Activated CD8-positive, alpha-beta memory T cell treated with anti-CD3 and anti-CD28 coated beads, Interleukin-2, amount 10 ng/mL, durations not matched to agents 7 days and 5 days (primary cell): ENCODE measurements at regions not wholly inside any gene's neighbourhood (a gene's known extent, or its start where the extent isn't known, plus 50 kb on each side); places are given as distances from the start of the nearest gene placed in this dataset.
"Not testable (repeated sequence)": the region's sequence is repeated elsewhere in the genome, so short reads cannot be mapped to it uniquely, and the experiment has no call there.

ENCODE experiments used
- ATAC-seq: fragments of 150-1000 bp; cut with Tn5 transposase; one replicate; pipeline ENCODE4 v1.10.0; 2021; ENCODE audit warnings: moderate library complexity
- CTCF ChIA-PET: fragments of 350-600 bp; sonication (Branson Sonifier 250); formaldehyde crosslinking; loops from one replicate; lab custom pipeline; 2021; ENCODE audit warnings: antibody characterized with exemption; lab: Charles Lee
- DNase-seq: peaks from one replicate; pipeline ENCODE4 v3.0.0-alpha.2; 2020
- H3K27ac Mint-ChIP-seq: one replicate; pipeline ENCODE4 v1.8.0; 2021; ENCODE audit warnings: mild to moderate bottlenecking, mixed read lengths
- H3K27me3 Mint-ChIP-seq: one replicate; pipeline ENCODE4 v1.8.0; 2021; ENCODE audit warnings: mixed read lengths
- H3K36me3 Mint-ChIP-seq: one replicate; pipeline ENCODE4 v1.8.0; 2021; ENCODE audit warnings: mild to moderate bottlenecking, mixed read lengths
- H3K4me1 Mint-ChIP-seq: one replicate; pipeline ENCODE4 v1.8.0; 2021; ENCODE audit warnings: mixed read lengths
- H3K4me3 Mint-ChIP-seq: one replicate; pipeline ENCODE4 v1.8.0; 2021; ENCODE audit warnings: mild to moderate bottlenecking, moderate library complexity, mixed read lengths
- H3K9me3 Mint-ChIP-seq: one replicate; pipeline ENCODE4 v1.8.0; 2022; ENCODE audit warnings: low read depth, mixed read lengths

DNA sequence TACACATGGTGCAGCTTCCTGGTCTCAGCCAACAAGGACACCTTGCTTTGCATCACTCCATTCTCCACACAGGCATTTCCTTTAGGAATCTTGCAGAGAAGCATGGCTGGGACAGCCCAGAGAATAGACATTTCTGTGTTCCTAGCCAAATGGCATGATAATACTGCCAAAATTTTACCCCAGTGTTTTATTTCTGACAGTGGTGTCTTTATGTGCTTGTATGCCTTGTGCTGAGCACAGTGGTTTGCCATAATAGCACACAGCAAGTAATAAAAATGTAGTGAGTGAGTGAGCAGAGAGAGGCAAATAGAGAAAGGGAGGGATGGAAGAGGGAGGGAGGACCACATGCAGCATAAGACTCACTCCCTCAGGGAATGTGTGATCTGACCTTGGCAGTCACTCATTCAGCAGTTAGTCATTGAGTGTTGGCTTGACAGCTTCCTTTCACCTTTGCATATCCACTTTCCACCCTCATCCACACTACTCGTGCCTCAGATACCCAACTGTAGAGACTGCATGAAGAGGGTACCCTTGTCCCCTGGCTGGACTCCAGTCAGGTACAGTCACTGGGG is 212.8 kb upstream of the CCDC196 start:
- no peaks in the 10 kb centered on the region for H3K36me3 Mint-ChIP-seq
- DNase-seq: no peak
- no peak for ATAC-seq
- no peaks in the 10 kb centered on the region for H3K27me3 Mint-ChIP-seq
- no peaks in the 10 kb centered on the region for H3K4me1 Mint-ChIP-seq
- no peaks in the 10 kb centered on the region for H3K9me3 Mint-ChIP-seq
- CTCF ChIA-PET: no interaction called here
- no peak overlapping the region for H3K4me3 Mint-ChIP-seq
- H3K27ac Mint-ChIP-seq: no peak overlapping the region

DNA sequence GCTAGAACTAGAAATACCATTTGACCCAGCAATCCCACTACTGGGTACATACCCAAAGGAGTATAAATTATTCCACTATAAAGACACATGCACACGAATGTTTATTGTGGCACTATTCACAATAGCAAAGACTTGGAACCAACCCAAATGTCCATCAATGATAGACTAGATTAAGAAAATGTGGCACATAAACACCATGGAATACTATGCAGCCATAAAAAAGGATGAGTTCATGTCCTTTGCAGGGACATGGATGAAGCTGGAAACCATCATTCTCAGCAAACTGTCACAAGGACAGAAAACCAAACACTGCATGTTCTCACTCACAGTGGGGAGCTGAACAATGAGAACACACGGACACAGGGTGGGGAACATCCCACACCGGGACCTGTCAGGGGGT is 207.8 kb upstream of the CCDC196 start:
- H3K36me3 Mint-ChIP-seq, H3K4me3 Mint-ChIP-seq, H3K9me3 Mint-ChIP-seq, H3K27ac Mint-ChIP-seq, DNase-seq, H3K27me3 Mint-ChIP-seq, H3K4me1 Mint-ChIP-seq, ATAC-seq, CTCF ChIA-PET: not testable (repeated sequence)

DNA sequence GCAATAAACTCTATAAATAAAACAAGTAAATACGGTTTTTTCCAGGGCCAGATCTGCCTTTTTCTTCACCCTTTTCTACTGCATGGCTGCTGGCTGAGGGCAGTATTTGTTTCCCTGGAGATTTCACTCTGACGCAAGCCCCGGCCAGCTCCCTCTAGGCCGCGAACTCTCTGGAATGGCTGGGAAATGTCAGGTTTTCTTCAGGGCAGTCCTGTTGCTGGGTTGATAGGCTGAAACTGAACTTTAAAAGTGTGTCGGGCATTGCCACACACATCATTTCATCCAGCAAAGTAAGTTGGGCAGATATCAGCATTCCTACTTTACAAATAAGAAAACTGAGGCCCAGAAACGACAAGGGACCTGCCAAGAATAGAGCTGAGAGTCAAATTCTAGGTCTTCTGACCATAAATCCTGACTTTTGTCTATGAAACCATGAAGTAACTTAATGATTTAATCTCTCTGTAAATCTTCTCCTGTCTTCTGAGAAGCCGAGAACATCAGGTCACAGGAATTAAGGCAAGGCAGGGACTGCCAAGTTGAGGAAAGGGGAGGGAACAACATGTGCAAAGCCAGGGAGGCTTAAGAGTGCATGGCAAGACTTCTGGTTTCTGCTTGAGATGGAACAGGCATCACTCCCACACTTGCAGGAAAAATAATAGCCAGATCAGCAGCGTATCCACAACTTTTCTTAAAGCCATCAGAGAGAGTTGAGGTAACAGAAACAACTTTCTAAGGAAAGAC is 205.0 kb upstream of the CCDC196 start:
- Mint-ChIP-seq H3K4me3 (no peak overlapping the region), H3K4me1 (no peaks in the 10 kb centered on the region), H3K9me3 (no peaks in the 10 kb centered on the region), H3K27ac (no peak overlapping the region), H3K27me3 (peaks cover 2% of the 10 kb centered on the region), H3K36me3 (no peaks in the 10 kb centered on the region)
- ATAC-seq (no peak), DNase-seq (no peak)
- CTCF ChIA-PET: no interaction called here

DNA sequence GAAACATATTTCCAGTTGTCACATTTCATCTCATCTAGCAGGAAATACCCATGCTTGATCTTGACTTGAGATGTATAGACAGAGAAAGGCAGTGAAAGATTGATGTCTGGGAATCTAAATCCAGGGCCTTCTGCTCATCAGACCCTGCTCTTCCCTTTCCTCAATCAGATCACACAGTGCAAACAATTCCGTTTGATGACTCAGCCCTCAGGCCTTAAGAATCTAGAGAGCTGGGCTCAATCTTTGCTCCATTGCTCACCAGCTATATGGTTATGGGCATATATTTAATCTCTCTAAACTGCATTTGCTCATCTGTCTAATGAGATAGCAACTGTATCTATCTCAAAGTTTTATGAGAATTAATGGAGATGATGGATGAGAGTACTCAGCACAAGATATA is 201.8 kb upstream of the CCDC196 start:
- no peaks in the 10 kb centered on the region for H3K9me3 Mint-ChIP-seq
- ATAC-seq (no peak), DNase-seq (no peak)
- no peak overlapping the region for H3K4me3 Mint-ChIP-seq
- H3K27ac Mint-ChIP-seq: no peak overlapping the region
- CTCF ChIA-PET: no interaction called here
- H3K4me1 Mint-ChIP-seq: no peaks in the 10 kb centered on the region
- no peaks in the 10 kb centered on the region for H3K36me3 Mint-ChIP-seq
- H3K27me3 Mint-ChIP-seq: peaks cover 2% of the 10 kb centered on the region

DNA sequence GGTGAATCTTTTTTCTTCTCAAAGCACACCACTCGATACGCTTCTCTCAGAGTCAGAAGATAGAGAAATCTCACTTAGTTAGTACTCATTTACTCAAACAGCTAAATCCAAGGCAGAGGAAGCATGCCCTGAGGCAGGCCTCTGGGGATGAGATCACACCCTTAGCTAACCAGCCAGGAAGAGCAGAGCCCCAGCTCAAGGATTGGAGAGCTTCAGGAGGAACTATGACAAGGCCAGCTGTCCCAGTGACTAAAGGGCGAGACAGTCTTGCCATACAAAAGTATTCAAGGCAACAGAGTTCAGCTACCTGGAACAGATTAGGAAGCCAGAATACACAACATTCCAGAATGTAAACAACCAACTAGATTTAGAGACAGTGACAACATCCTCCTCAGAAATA is 197.7 kb upstream of the CCDC196 start:
- Mint-ChIP-seq H3K27ac (no peak overlapping the region), H3K9me3 (no peaks in the 10 kb centered on the region), H3K36me3 (no peaks in the 10 kb centered on the region), H3K4me1 (no peaks in the 10 kb centered on the region), H3K27me3 (no peaks in the 10 kb centered on the region), H3K4me3 (no peak overlapping the region)
- CTCF ChIA-PET: no interaction called here
- ATAC-seq: no peak
- no peak for DNase-seq

DNA sequence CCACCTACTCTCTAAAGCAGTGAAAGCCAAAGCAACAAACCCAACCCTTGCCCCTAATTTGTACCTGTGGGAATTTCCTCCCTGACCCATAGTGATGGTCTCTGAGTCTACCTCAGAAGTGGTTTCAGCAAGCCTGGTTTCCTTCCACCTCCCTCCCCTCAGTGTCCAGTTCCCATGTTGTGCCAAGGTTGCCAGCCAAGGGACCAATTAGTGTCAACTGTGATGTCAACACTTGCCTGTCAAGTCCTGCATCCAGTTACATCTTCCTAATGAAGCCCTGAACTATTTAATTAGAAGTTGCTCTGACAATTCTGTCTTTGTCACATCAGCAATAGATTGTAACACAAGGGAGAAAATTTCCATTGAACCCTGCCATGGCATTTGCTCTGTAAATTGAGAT is 194.4 kb upstream of the CCDC196 start:
- Mint-ChIP-seq H3K27me3 (no peaks in the 10 kb centered on the region), H3K27ac (no peak overlapping the region), H3K4me3 (no peak overlapping the region), H3K4me1 (peaks cover 2% of the 10 kb centered on the region), H3K9me3 (peaks cover 4% of the 10 kb centered on the region), H3K36me3 (no peaks in the 10 kb centered on the region)
- ATAC-seq: no peak
- CTCF ChIA-PET: no interaction called here
- no peak for DNase-seq

DNA sequence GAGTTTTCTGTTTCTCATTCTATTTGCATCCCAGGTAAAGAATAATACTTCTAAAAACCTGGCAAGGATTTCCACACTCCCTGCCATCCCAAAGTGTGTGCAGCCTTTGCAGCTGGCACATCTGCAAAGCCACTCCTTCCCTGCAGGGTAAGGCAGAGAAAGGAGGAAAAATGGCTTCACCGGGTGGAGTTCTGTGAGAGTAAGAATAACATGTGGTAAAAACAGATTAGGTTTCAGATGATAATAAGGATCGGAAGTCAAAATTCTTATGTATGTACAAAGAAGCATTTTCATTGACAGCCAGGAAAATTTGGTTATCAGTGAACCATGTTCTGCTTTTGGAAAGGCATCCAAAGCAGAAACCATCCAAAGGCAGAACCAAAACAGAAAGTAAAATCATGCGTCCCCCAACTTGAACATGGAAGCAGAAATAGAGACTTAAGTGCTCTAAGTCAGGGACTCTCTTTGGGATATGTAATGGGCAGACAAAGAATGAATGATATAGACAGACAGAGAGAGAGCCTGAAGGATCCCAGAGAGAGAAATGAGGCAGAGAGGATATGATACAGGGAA is 192.6 kb upstream of the CCDC196 start:
- CTCF ChIA-PET: no interaction called here
- no peak for DNase-seq
- H3K36me3 Mint-ChIP-seq: no peaks in the 10 kb centered on the region
- H3K4me3 Mint-ChIP-seq: peak overlapping the region; percentile 9
- H3K27me3 Mint-ChIP-seq: peaks cover 5% of the 10 kb centered on the region
- no peak overlapping the region for H3K27ac Mint-ChIP-seq
- H3K9me3 Mint-ChIP-seq: peaks cover 4% of the 10 kb centered on the region
- ATAC-seq: no peak
- peaks cover 2% of the 10 kb centered on the region for H3K4me1 Mint-ChIP-seq

DNA sequence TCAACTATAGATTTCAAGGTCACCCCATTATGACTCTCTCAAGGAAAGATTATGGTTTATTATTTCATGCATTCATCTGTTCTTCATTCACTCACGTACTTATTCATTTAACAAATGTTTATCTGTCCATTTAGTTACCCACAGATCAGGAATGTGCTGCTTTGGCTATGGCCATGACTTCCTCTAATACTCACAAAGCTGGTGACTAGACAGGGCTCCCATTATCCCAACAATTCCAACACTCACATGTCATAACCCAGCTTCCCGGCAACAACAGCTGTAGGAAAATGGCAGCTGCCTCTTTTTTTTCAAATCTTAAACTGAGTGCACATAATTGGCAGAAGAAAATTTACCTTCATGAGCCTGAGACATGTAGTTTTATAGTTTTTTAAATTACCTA is 190.8 kb upstream of the CCDC196 start:
- Mint-ChIP-seq H3K4me1 (peaks cover 2% of the 10 kb centered on the region), H3K27ac (no peak overlapping the region), H3K4me3 (no peak overlapping the region), H3K36me3 (no peaks in the 10 kb centered on the region), H3K9me3 (peaks cover 4% of the 10 kb centered on the region), H3K27me3 (peaks cover 5% of the 10 kb centered on the region)
- CTCF ChIA-PET: no interaction called here
- ATAC-seq (no peak), DNase-seq (no peak)

DNA sequence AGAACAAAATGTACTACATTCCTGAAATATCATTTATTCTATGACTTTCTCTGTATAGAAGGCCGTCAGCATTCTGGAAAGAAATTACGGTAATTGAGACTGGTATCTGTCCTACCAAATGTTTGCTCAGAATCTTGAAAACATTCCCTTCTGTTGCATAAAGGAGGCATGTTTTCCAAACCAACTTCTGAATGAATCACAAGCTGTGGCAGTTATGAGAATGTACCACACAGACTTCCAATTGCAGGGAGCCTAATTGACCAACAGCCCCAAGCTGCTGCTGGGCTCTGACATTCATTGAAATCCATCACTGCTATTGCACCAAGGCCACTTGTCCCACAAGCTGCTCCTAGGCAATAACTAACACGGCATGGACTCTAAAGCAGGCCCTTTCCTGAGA is 185.3 kb upstream of the CCDC196 start:
- no peaks in the 10 kb centered on the region for H3K36me3 Mint-ChIP-seq
- H3K27ac Mint-ChIP-seq: no peak overlapping the region
- H3K4me1 Mint-ChIP-seq: no peaks in the 10 kb centered on the region
- H3K27me3 Mint-ChIP-seq: peaks cover 5% of the 10 kb centered on the region
- no peak for ATAC-seq
- H3K9me3 Mint-ChIP-seq: no peaks in the 10 kb centered on the region
- no peak overlapping the region for H3K4me3 Mint-ChIP-seq
- no peak for DNase-seq
- CTCF ChIA-PET: no interaction called here

DNA sequence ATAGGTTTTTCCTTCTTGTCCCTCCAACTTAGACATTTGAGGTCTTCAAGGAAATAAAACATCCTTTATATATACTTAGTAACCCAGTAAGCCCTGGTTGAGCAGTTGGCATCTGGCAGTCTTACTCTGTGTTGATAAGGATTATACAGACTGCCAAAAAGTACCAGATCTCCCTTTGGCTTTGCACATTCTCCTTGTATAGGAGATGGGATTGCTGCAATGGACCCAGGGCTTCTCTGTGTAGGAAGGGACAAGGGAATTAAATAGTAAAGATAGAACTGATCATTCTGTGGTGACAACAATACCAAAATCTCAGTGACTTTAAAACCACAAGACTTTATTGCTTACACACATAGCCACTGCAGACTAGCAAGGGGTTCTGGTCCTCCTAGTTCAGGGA is 180.1 kb upstream of the CCDC196 start:
- CTCF ChIA-PET: no interaction called here

DNA sequence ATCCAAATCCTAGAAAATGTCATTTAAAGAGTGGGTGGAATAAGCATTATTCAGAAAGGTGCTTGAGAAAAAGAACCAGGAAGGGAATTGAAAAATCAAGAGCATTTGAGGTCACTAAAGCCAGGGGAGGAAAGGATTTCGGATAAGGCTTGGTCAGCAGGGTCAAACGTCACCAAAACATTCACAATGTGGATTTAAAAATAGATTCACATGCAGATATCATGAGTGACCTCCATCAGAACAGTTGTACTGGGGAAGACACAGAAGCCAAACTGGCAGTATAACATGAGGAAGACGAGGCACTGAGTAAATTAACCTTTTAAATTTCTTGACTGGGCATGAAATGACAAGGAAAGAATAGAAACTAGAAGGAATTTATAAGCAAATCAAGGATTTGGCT is 175.1 kb upstream of the CCDC196 start:
- Mint-ChIP-seq H3K4me1 (no peaks in the 10 kb centered on the region), H3K4me3 (no peak overlapping the region), H3K27ac (no peak overlapping the region), H3K36me3 (no peaks in the 10 kb centered on the region), H3K9me3 (no peaks in the 10 kb centered on the region), H3K27me3 (no peaks in the 10 kb centered on the region)
- ATAC-seq: no peak
- CTCF ChIA-PET: no interaction called here
- no peak for DNase-seq

More for the DNA sequence above, 180.1 kb upstream of the CCDC196 start:
- Mint-ChIP-seq H3K27me3 (no peaks in the 10 kb centered on the region), H3K9me3 (no peaks in the 10 kb centered on the region), H3K36me3 (no peaks in the 10 kb centered on the region), H3K27ac (no peak overlapping the region), H3K4me3 (no peak overlapping the region), H3K4me1 (no peaks in the 10 kb centered on the region)
- no peak for ATAC-seq
- no peak for DNase-seq

DNA sequence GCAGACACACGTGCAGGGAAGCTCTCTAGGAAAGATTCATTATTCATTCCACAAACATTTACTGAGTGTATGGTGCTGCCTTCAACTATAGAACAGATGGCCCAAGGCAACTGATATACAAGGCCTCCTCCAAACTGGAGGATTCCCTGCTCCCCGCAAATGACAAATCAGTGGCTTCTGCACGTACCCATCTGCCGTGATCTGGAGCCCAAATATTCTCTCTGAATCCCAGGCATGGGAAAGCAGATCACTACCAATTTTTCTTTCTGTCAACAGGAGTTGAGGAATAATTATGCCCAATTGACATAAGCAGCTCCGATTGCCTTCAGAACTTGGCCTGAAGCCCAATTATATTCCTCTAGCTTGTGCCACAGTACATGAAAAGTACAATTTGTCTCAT is 174.2 kb upstream of the CCDC196 start:
- no peaks in the 10 kb centered on the region for H3K4me1 Mint-ChIP-seq
- CTCF ChIA-PET: no interaction called here
- no peak overlapping the region for H3K4me3 Mint-ChIP-seq
- no peaks in the 10 kb centered on the region for H3K36me3 Mint-ChIP-seq
- no peak overlapping the region for H3K27ac Mint-ChIP-seq
- DNase-seq (no peak), ATAC-seq (no peak)
- no peaks in the 10 kb centered on the region for H3K9me3 Mint-ChIP-seq
- no peaks in the 10 kb centered on the region for H3K27me3 Mint-ChIP-seq

DNA sequence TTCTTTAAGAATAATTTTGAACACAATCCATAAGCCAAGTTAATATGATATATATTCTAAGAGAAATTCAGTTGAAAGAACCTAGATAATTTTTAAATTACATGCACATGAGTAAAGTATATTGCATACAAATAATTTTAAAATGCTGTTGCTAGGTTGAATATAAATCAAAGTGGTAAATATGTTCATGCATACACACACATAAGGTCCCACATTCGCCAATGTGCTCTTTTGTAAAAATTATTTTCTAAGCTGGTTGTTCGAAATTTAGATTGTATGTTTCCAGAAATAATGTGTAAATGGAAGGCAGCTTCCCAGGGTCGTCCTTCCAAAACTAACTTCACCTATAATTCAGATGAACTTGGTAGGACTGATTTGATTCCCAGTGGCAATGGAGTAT is 173.7 kb upstream of the CCDC196 start:
- H3K4me3 Mint-ChIP-seq: no peak overlapping the region
- DNase-seq (no peak), ATAC-seq (no peak)
- no peaks in the 10 kb centered on the region for H3K36me3 Mint-ChIP-seq
- H3K27me3 Mint-ChIP-seq: no peaks in the 10 kb centered on the region
- no peak overlapping the region for H3K27ac Mint-ChIP-seq
- H3K9me3 Mint-ChIP-seq: peaks cover 4% of the 10 kb centered on the region
- CTCF ChIA-PET: no interaction called here
- no peaks in the 10 kb centered on the region for H3K4me1 Mint-ChIP-seq

DNA sequence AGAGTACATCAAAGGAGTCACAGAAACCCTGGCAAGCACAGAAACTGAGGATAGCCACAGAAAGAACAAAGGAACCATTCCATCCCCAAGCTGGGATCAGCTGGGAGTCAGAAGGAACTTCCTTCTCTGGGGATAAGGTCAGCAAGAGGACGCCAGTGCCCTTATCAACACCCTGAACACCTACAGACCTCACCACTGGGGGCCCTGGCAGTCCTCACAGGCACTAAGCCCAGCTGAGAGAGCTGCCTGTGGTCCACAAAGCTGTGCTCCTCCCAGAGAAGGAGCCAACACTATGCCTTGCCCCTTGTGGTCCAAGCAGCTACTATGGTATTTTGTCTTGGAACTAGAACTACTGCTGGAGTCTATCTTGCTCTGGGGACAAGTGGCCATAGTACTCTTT is 171.1 kb upstream of the CCDC196 start:
- no peaks in the 10 kb centered on the region for H3K4me1 Mint-ChIP-seq
- no peak for DNase-seq
- no peaks in the 10 kb centered on the region for H3K27me3 Mint-ChIP-seq
- H3K4me3 Mint-ChIP-seq: no peak overlapping the region
- peaks cover 12% of the 10 kb centered on the region for H3K9me3 Mint-ChIP-seq
- no peak overlapping the region for H3K27ac Mint-ChIP-seq
- CTCF ChIA-PET: interaction anchor here (0.6 kb wide), 1 partner anchor 463 kb away, joined by 7 read pairs; no protein-coding TSS in a partner anchor
- no peaks in the 10 kb centered on the region for H3K36me3 Mint-ChIP-seq
- ATAC-seq: no peak
